Fibroblast of the aortic adventitia (primary cell): ENCODE measurements at regions not wholly inside any gene's neighbourhood (a gene's known extent, or its start where the extent isn't known, plus 50 kb on each side); places are given as distances from the start of the nearest gene placed in this dataset.

ENCODE experiments used
- DNase-seq: peaks from one replicate; pipeline ENCODE4 v3.0.0-alpha.2; 2010; ENCODE audit warnings: low read depth
- H3K4me3 ChIP-seq: 2 replicates; pipeline ENCODE4 v1.5.1; 2011; ENCODE audit warnings: low read depth, mild to moderate bottlenecking, control low read depth, low read length, moderate library complexity
- CTCF ChIP-seq: IDR thresholded peaks from 2 replicates; pipeline ENCODE4 v1.5.1; 2011; ENCODE audit warnings: mild to moderate bottlenecking, low read length, control low read depth, inconsistent platforms; ENCODE audit not compliant: insufficient read depth

- DNase-seq = no peak
- no peak for TF ChIP-seq CTCF
- no peak overlapping the region for H3K4me3 ChIP-seq
These were observed 298.7 kb upstream of the BRINP1 start for GRCh38 chr9:119667916-119668315.

GRCh38 chr9:119667163-119667562, 297.9 kb upstream of the BRINP1 start:
- H3K4me3 ChIP-seq = no peak overlapping the region
- no peak for TF ChIP-seq CTCF
- DNase-seq = no peak

GRCh38 chr9:119662329-119662728, 293.1 kb upstream of the BRINP1 start:
- no peak overlapping the region for H3K4me3 ChIP-seq
- DNase-seq = no peak
- TF ChIP-seq CTCF = no peak

- no peak for TF ChIP-seq CTCF
- no peak for DNase-seq
- no peak overlapping the region for H3K4me3 ChIP-seq
These were observed 283.7 kb upstream of the BRINP1 start for GRCh38 chr9:119652931-119653330.

- no peak overlapping the region for H3K4me3 ChIP-seq
- TF ChIP-seq CTCF = no peak
- DNase-seq = no peak
These were observed 280.0 kb upstream of the BRINP1 start for GRCh38 chr9:119649205-119649604.

GRCh38 chr9:119639287-119639955, 270.2 kb upstream of the BRINP1 start:
- no peak for TF ChIP-seq CTCF

GRCh38 chr9:119634006-119634405, 264.8 kb upstream of the BRINP1 start:
- DNase-seq = no peak
- H3K4me3 ChIP-seq = no peak overlapping the region
- TF ChIP-seq CTCF = no peak

More at GRCh38 chr9:119639287-119639955, 270.2 kb upstream of the BRINP1 start:
- no peak overlapping the region for H3K4me3 ChIP-seq
- no peak for DNase-seq
